NOMO-1 (cell line): ENCODE measurements at regions not wholly inside any gene's neighbourhood (a gene's known extent, or its start where the extent isn't known, plus 50 kb on each side); places are given as distances from the start of the nearest gene placed in this dataset.

Source experiments
- DNase-seq, 2 experiments: peaks; one replicate each; lab custom pipeline; 2025; ENCODE audit not compliant: unreplicated experiment in 2 of 2; lab: John Stamatoyannopoulos, UW

GRCh38 chr10:28951484-28951883 lies 274.2 kb downstream of the BAMBI start:
- peak; percentile 80 to 87 for DNase-seq

GRCh38 chr10:28952523-28952922 lies 275.2 kb downstream of the BAMBI start:
- DNase-seq: no peak

GRCh38 chr10:28954211-28954610 lies 276.9 kb downstream of the BAMBI start:
- DNase-seq: no peak

- DNase-seq: no peak
Measured at GRCh38 chr10:28958468-28958867, 281.1 kb downstream of the BAMBI start.

- DNase-seq: no peak
Measured at GRCh38 chr10:28959850-28960501, 282.7 kb downstream of the BAMBI start.

- DNase-seq: no peak
Measured at GRCh38 chr10:28962768-28963167, 285.4 kb downstream of the BAMBI start.

GRCh38 chr10:28963539-28964221 lies 286.4 kb downstream of the BAMBI start:
- DNase-seq: no peak

GRCh38 chr10:28965937-28966336 lies 288.6 kb downstream of the BAMBI start:
- no peak for DNase-seq

GRCh38 chr10:28967031-28967430 lies 289.7 kb downstream of the BAMBI start:
- no peak for DNase-seq

GRCh38 chr10:28969413-28969812 lies 292.1 kb downstream of the BAMBI start:
- DNase-seq: no peak

GRCh38 chr10:28970231-28970630 lies 292.9 kb downstream of the BAMBI start:
- DNase-seq: no peak

- no peak for DNase-seq
Measured at GRCh38 chr10:28971255-28971654, 293.9 kb downstream of the BAMBI start.

- no peak for DNase-seq
Measured at GRCh38 chr10:28971764-28972163, 294.4 kb downstream of the BAMBI start.

- DNase-seq: no peak
Measured at GRCh38 chr10:28973309-28973972, 296.1 kb downstream of the BAMBI start.

GRCh38 chr10:28975891-28976531 lies 298.7 kb downstream of the BAMBI start:
- DNase-seq: no peak

- no peak for DNase-seq
Measured at GRCh38 chr10:28977518-28977917, 300.2 kb downstream of the BAMBI start.

GRCh38 chr10:28980264-28980663 lies 302.9 kb downstream of the BAMBI start:
- DNase-seq: no peak

GRCh38 chr10:28981007-28981406 lies 303.7 kb downstream of the BAMBI start:
- peak; percentile 10 to 81 for DNase-seq

GRCh38 chr10:28982974-28983373 lies 305.7 kb downstream of the BAMBI start:
- DNase-seq: no peak

GRCh38 chr10:28983799-28984198 lies 305.1 kb upstream of the LYZL1 start:
- no peak for DNase-seq

- DNase-seq: peak; percentile 81 to 89
Measured at GRCh38 chr10:28984431-28984830, 304.4 kb upstream of the LYZL1 start.
